ENCODE measurements at regions not wholly inside any gene's neighbourhood (a gene's known extent, or its start where the extent isn't known, plus 50 kb on each side); places are given as distances from the start of the nearest gene placed in this dataset.

GRCh38 chr10:10623958-10624566 lies 393.6 kb upstream of the CELF2 start:
- no peaks in the 10 kb centered on the region for H3K27me3 ChIP-seq (ENCODE audit: control insufficient read depth, insufficient read depth, low read length)
- H3K4me3 ChIP-seq (ENCODE audit: low read length in 3 of 3): no peak overlapping the region
- no peaks in the 10 kb centered on the region for H3K36me3 ChIP-seq (ENCODE audit: control insufficient read depth in 2 of 3, insufficient read depth in 3 of 3, low read length in 3 of 3)
- no peak overlapping the region for H3K27ac ChIP-seq (ENCODE audit: low read depth in 2 of 2, low read length in 2 of 2)
- H3K9me3 ChIP-seq (ENCODE audit: control insufficient read depth in 2 of 3, insufficient read depth in 1 of 3, low read length in 3 of 3): no peaks in the 10 kb centered on the region
- TF ChIP-seq, protein P1, sequence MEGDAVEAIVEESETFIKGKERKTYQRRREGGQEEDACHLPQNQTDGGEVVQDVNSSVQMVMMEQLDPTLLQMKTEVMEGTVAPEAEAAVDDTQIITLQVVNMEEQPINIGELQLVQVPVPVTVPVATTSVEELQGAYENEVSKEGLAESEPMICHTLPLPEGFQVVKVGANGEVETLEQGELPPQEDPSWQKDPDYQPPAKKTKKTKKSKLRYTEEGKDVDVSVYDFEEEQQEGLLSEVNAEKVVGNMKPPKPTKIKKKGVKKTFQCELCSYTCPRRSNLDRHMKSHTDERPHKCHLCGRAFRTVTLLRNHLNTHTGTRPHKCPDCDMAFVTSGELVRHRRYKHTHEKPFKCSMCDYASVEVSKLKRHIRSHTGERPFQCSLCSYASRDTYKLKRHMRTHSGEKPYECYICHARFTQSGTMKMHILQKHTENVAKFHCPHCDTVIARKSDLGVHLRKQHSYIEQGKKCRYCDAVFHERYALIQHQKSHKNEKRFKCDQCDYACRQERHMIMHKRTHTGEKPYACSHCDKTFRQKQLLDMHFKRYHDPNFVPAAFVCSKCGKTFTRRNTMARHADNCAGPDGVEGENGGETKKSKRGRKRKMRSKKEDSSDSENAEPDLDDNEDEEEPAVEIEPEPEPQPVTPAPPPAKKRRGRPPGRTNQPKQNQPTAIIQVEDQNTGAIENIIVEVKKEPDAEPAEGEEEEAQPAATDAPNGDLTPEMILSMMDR (IDR thresholded peaks at IDR 0.05; ENCODE audit: borderline replicate concordance, extremely low read depth, insufficient read depth): no peak
- DNase-seq: no peak
- FAIRE-seq: no peak
- intact Hi-C loops (cut with DNase I): no loop called here
- no peaks in the 10 kb centered on the region for H3K4me1 ChIP-seq (ENCODE audit: control insufficient read depth in 2 of 3, insufficient read depth in 2 of 3, low read depth in 1 of 3, low read length in 3 of 3)
- no peak overlapping the region for H3K9ac ChIP-seq (ENCODE audit: low read length in 3 of 3)

- no peak overlapping the region for H3K27ac ChIP-seq (ENCODE audit: low read depth in 2 of 2, low read length in 2 of 2)
- H3K9me3 ChIP-seq (ENCODE audit: control insufficient read depth in 2 of 3, insufficient read depth in 1 of 3, low read length in 3 of 3): no peaks in the 10 kb centered on the region
- FAIRE-seq: no peak
- H3K36me3 ChIP-seq (ENCODE audit: control insufficient read depth in 2 of 3, insufficient read depth in 3 of 3, low read length in 3 of 3): no peaks in the 10 kb centered on the region
- H3K4me1 ChIP-seq (ENCODE audit: control insufficient read depth in 2 of 3, insufficient read depth in 2 of 3, low read depth in 1 of 3, low read length in 3 of 3): no peaks in the 10 kb centered on the region
- no peak overlapping the region for H3K9ac ChIP-seq (ENCODE audit: low read length in 3 of 3)
- intact Hi-C loops (cut with DNase I): no loop called here
- H3K27me3 ChIP-seq (ENCODE audit: control insufficient read depth, insufficient read depth, low read length): no peaks in the 10 kb centered on the region
- no peak for DNase-seq
- H3K4me3 ChIP-seq (ENCODE audit: low read length in 3 of 3): no peak overlapping the region
- TF ChIP-seq, protein P1 (IDR thresholded peaks at IDR 0.05; ENCODE audit: borderline replicate concordance, extremely low read depth, insufficient read depth): no peak
Measured at GRCh38 chr10:10624567-10624962, 393.1 kb upstream of the CELF2 start.

DNA sequence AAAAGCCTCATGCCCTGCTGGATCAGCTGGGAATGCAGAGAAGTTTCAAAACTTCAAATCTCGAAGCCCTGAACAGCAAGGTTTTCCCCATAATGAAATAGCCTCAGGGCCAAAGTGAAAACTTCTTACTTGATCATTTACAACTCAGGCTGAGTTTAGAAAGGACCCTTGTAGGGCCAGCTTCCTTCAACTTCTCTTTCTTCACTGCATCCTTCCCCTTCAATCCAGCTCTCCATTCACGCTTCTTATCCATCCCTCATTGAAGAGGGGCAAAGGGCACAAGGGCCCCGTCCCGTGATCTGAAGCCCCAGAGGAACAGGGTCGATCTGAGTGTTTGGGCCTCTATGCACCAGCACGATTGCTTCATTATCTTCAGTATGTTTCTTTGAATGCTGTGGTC lies 392.2 kb upstream of the CELF2 start:
- no peaks in the 10 kb centered on the region for H3K27me3 ChIP-seq (ENCODE audit: control insufficient read depth, insufficient read depth, low read length)
- no peak for FAIRE-seq
- no peak overlapping the region for H3K4me3 ChIP-seq (ENCODE audit: low read length in 3 of 3)
- H3K4me1 ChIP-seq (ENCODE audit: control insufficient read depth in 2 of 3, insufficient read depth in 2 of 3, low read depth in 1 of 3, low read length in 3 of 3): no peaks in the 10 kb centered on the region
- intact Hi-C loops (cut with DNase I): no loop called here
- no peaks in the 10 kb centered on the region for H3K9me3 ChIP-seq (ENCODE audit: control insufficient read depth in 2 of 3, insufficient read depth in 1 of 3, low read length in 3 of 3)
- TF ChIP-seq, protein P1 (IDR thresholded peaks at IDR 0.05; ENCODE audit: borderline replicate concordance, extremely low read depth, insufficient read depth): no peak
- no peak overlapping the region for H3K27ac ChIP-seq (ENCODE audit: low read depth in 2 of 2, low read length in 2 of 2)
- no peak for DNase-seq
- no peak overlapping the region for H3K9ac ChIP-seq (ENCODE audit: low read length in 3 of 3)
- H3K36me3 ChIP-seq (ENCODE audit: control insufficient read depth in 2 of 3, insufficient read depth in 3 of 3, low read length in 3 of 3): no peaks in the 10 kb centered on the region

GRCh38 chr10:10626734-10627133 lies 390.9 kb upstream of the CELF2 start:
- no peaks in the 10 kb centered on the region for H3K27me3 ChIP-seq (ENCODE audit: control insufficient read depth, insufficient read depth, low read length)
- no peaks in the 10 kb centered on the region for H3K4me1 ChIP-seq (ENCODE audit: control insufficient read depth in 2 of 3, insufficient read depth in 2 of 3, low read depth in 1 of 3, low read length in 3 of 3)
- no peak overlapping the region for H3K9ac ChIP-seq (ENCODE audit: low read length in 3 of 3)
- no peak overlapping the region for H3K4me3 ChIP-seq (ENCODE audit: low read length in 3 of 3)
- intact Hi-C loops (cut with DNase I): no loop called here
- DNase-seq (no peak), FAIRE-seq (no peak)
- H3K36me3 ChIP-seq (ENCODE audit: control insufficient read depth in 2 of 3, insufficient read depth in 3 of 3, low read length in 3 of 3): no peaks in the 10 kb centered on the region
- TF ChIP-seq, protein P1 (IDR thresholded peaks at IDR 0.05; ENCODE audit: borderline replicate concordance, extremely low read depth, insufficient read depth): no peak
- H3K27ac ChIP-seq (ENCODE audit: low read depth in 2 of 2, low read length in 2 of 2): no peak overlapping the region
- H3K9me3 ChIP-seq (ENCODE audit: control insufficient read depth in 2 of 3, insufficient read depth in 1 of 3, low read length in 3 of 3): no peaks in the 10 kb centered on the region

Measured in kidney (tissue), 13 donors.